Uterus (tissue), 2 donors: ENCODE measurements at regions not wholly inside any gene's neighbourhood (a gene's known extent, or its start where the extent isn't known, plus 50 kb on each side); places are given as distances from the start of the nearest gene placed in this dataset.

Experiments
- POLR2A ChIP-seq, 2 donors: fragments of 450-650 bp; IDR thresholded peaks; one replicate each; pipeline ENCODE4 v1.6.1; 2016; ENCODE audit warnings: antibody characterized with exemption in 2 of 2, mild to moderate bottlenecking in 1 of 2, moderate library complexity in 1 of 2
- TF ChIP-seq, protein P1 (sequence below), 4 experiments: fragments of 200-600 bp in 2 of 4; fragments of 450-650 bp in 2 of 4; sonication (generic) in 2 of 4; IDR thresholded peaks; one replicate each; pipeline ENCODE4 v1.5.1; 2016 to 2019; ENCODE audit warnings: antibody characterized with exemption in 4 of 4, mild to moderate bottlenecking in 2 of 4, moderate library complexity in 1 of 4

DNA sequence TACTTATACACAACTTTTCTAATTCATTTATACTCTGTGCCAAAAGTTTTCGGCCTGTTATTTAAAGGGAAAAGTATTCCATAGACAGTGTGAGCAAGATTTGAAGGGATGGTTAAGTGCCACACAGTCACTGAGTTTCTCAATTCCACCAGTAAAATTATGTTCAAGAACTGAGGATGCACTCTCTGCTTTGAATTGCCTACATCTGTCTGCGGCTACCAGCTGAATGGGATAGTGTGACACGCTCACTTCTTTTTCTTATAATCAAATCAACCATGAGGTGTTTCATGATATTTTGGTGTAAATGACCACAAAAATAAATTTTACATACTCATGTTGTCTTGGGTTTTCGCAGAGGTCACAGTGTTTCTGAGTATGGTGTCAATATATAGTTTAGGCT lies 218.4 kb upstream of the TMEM161B start:
- TF ChIP-seq, protein P1, sequence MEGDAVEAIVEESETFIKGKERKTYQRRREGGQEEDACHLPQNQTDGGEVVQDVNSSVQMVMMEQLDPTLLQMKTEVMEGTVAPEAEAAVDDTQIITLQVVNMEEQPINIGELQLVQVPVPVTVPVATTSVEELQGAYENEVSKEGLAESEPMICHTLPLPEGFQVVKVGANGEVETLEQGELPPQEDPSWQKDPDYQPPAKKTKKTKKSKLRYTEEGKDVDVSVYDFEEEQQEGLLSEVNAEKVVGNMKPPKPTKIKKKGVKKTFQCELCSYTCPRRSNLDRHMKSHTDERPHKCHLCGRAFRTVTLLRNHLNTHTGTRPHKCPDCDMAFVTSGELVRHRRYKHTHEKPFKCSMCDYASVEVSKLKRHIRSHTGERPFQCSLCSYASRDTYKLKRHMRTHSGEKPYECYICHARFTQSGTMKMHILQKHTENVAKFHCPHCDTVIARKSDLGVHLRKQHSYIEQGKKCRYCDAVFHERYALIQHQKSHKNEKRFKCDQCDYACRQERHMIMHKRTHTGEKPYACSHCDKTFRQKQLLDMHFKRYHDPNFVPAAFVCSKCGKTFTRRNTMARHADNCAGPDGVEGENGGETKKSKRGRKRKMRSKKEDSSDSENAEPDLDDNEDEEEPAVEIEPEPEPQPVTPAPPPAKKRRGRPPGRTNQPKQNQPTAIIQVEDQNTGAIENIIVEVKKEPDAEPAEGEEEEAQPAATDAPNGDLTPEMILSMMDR (IDR thresholded peaks at IDR 0.05): no peak
- TF ChIP-seq POLR2A (IDR thresholded peaks at IDR 0.05): no peak
